Upper lobe of right lung (tissue), 1 donor: ENCODE measurements at regions not wholly inside any gene's neighbourhood (a gene's known extent, or its start where the extent isn't known, plus 50 kb on each side); places are given as distances from the start of the nearest gene placed in this dataset.

ENCODE experiments used
- ATAC-seq: fragments of 200-7000 bp; cut with Tn5 transposase; one replicate; pipeline ENCODE4 v1.9.1; 2020; ENCODE audit warnings: mild to moderate bottlenecking, moderate library complexity
- DNase-seq: peaks from one replicate; pipeline ENCODE4 v3.0.0-alpha.2; 2020
- H3K27ac ChIP-seq: fragments of 200-600 bp; one replicate; pipeline ENCODE4 v1.8.0; 2022
- H3K27me3 ChIP-seq: fragments of 200-600 bp; one replicate; pipeline ENCODE4 v1.8.0; 2022; ENCODE audit warnings: mild to moderate bottlenecking
- H3K36me3 ChIP-seq: fragments of 200-600 bp; one replicate; pipeline ENCODE4 v1.8.0; 2022
- H3K4me1 ChIP-seq: fragments of 200-600 bp; one replicate; pipeline ENCODE4 v1.8.0; 2022
- H3K4me3 ChIP-seq: fragments of 200-600 bp; one replicate; pipeline ENCODE4 v1.8.0; 2022; ENCODE audit warnings: mild to moderate bottlenecking
- H3K9me3 ChIP-seq: fragments of 200-600 bp; one replicate; pipeline ENCODE4 v1.8.0; 2022
- intact Hi-C: fragments of 100-400 bp; cut with DNase I; formaldehyde crosslinking; loops from one replicate; pipeline ENCODE4 v1.11.0; 2022
- TF ChIP-seq, protein P1 (sequence below): fragments of 200-600 bp; IDR thresholded peaks from one replicate; pipeline ENCODE4 v1.8.0; 2022; ENCODE audit warnings: antibody characterized with exemption
- donor health status: DM: no; HTN: yes; CAD: no; lungs with severe emphysema.

DNA sequence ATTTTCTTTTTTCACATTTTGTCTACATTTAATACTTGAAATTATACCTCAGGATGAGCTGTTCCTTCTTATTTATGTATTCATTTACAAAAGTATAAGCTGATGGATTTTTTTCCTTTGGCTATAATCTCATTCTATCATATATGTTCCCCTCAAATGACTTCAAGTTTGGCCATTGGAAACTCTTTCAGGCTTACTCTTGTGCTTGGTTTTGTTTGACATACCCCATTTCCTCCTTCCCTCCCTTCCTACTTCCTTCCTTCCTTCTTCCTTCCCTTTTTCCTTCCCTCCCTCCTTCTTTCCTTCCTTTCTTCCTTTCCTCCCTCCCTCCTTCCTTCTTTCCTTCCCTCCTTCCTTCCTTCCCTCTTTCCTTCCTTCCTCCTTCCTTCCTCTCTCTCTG lies 697.1 kb upstream of the ARPP21 start:
- DNase-seq, result no peak
- Histone ChIP-seq H3K27me3 (no peaks in the 10 kb centered on the region), H3K27ac (no peak overlapping the region), H3K36me3 (no peaks in the 10 kb centered on the region), H3K9me3 (no peaks in the 10 kb centered on the region), H3K4me1 (no peaks in the 10 kb centered on the region), H3K4me3 (no peak overlapping the region)
- intact Hi-C loops, result no loop called here
- no peak for ATAC-seq
- TF ChIP-seq, protein P1, sequence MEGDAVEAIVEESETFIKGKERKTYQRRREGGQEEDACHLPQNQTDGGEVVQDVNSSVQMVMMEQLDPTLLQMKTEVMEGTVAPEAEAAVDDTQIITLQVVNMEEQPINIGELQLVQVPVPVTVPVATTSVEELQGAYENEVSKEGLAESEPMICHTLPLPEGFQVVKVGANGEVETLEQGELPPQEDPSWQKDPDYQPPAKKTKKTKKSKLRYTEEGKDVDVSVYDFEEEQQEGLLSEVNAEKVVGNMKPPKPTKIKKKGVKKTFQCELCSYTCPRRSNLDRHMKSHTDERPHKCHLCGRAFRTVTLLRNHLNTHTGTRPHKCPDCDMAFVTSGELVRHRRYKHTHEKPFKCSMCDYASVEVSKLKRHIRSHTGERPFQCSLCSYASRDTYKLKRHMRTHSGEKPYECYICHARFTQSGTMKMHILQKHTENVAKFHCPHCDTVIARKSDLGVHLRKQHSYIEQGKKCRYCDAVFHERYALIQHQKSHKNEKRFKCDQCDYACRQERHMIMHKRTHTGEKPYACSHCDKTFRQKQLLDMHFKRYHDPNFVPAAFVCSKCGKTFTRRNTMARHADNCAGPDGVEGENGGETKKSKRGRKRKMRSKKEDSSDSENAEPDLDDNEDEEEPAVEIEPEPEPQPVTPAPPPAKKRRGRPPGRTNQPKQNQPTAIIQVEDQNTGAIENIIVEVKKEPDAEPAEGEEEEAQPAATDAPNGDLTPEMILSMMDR, result no peak

DNA sequence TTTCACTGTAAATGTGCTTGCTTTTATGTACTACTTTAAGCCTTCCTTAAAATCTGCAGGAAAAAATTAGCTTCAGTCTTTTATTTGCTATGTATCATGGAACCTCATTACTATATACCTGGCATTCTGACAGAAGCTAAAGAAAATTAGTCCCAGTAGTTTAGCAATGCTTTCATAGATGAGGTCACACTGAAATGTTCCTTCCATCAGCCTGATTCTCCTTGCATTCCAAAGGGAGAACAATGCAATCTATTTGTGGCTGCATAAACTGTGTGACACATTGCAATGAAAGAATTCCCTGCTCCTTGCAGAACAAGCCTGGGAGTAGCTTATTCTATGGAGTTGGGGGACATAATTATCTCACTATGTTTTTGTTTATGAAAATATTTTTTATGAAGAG lies 691.5 kb upstream of the ARPP21 start:
- H3K36me3 ChIP-seq, result no peaks in the 10 kb centered on the region
- no peaks in the 10 kb centered on the region for H3K27me3 ChIP-seq
- H3K27ac ChIP-seq, result no peak overlapping the region
- TF ChIP-seq, protein P1, result no peak
- intact Hi-C loops, result no loop called here
- H3K4me1 ChIP-seq, result no peaks in the 10 kb centered on the region
- no peaks in the 10 kb centered on the region for H3K9me3 ChIP-seq
- DNase-seq (no peak), ATAC-seq (no peak)
- no peak overlapping the region for H3K4me3 ChIP-seq

DNA sequence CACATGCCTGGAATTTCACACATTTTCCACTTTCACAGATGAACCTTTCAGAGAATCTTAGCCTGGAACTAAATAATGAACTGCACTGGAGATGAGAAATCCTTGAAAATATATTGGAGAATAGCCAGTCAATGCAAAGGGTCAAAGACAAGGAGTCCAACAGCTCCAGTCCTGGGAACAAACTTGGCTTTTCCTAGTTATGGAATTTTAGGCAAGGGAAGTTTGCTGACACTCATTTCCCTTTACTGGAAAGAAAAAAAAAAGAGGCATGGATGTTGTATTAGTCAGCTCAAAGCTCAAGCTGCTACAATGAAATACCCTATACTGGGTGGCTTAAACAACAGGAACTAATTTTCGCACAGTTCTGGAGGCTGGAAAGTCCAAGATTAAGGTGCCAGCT lies 690.8 kb upstream of the ARPP21 start:
- H3K36me3 ChIP-seq, result no peaks in the 10 kb centered on the region
- H3K4me3 ChIP-seq, result no peak overlapping the region
- TF ChIP-seq, protein P1, result no peak
- no peaks in the 10 kb centered on the region for H3K9me3 ChIP-seq
- intact Hi-C loops, result no loop called here
- no peak overlapping the region for H3K27ac ChIP-seq
- ATAC-seq (no peak), DNase-seq (no peak)
- no peaks in the 10 kb centered on the region for H3K27me3 ChIP-seq
- no peaks in the 10 kb centered on the region for H3K4me1 ChIP-seq

DNA sequence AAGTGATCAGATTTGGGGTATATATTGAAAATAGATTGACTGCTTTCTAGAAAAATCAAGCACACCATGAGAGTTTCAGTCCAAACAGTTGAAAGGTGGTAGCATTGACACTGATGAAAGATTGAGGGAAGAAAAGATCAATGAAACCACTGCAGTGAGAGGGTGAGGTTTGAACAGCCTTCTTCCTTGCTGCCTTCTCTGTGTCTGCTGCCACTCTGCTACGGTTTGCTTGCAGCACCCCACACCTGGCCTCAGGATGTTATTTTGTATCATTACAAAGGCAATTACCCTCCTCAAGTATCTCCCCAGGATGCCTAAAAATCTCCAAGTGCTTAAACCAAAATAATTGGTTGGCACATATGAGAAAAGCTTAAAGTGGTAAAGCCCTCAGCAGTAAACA lies 683.6 kb upstream of the ARPP21 start:
- TF ChIP-seq, protein P1, result no peak
- H3K36me3 ChIP-seq, result no peaks in the 10 kb centered on the region
- H3K4me1 ChIP-seq, result no peaks in the 10 kb centered on the region
- no peak overlapping the region for H3K4me3 ChIP-seq
- ATAC-seq (no peak), DNase-seq (no peak)
- no peaks in the 10 kb centered on the region for H3K27me3 ChIP-seq
- no peaks in the 10 kb centered on the region for H3K9me3 ChIP-seq
- H3K27ac ChIP-seq, result no peak overlapping the region
- intact Hi-C loops, result no loop called here

DNA sequence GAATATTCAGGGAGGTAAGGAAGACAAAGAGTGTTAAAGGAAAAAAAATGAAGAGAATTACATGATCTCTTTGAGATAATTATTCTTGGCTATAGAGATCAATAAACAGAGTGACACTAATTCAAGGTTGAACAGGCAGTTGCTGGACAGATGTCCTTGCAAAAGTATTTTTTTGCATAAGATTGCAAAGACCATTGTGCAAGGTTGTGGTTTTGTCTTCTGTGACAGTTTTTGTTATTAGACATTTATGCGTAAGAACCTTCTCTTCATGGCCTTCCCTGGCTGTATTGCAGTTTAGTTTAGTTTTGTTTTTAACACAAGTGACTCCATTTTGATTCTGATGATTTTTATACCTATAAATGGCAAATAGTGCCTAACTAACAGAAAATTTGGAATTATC lies 682.8 kb upstream of the ARPP21 start:
- no peak for DNase-seq
- intact Hi-C loops, result no loop called here
- Histone ChIP-seq H3K4me3 (no peak overlapping the region), H3K9me3 (no peaks in the 10 kb centered on the region), H3K27me3 (no peaks in the 10 kb centered on the region), H3K27ac (no peak overlapping the region), H3K36me3 (no peaks in the 10 kb centered on the region), H3K4me1 (no peaks in the 10 kb centered on the region)
- ATAC-seq, result no peak
- TF ChIP-seq, protein P1, result no peak

DNA sequence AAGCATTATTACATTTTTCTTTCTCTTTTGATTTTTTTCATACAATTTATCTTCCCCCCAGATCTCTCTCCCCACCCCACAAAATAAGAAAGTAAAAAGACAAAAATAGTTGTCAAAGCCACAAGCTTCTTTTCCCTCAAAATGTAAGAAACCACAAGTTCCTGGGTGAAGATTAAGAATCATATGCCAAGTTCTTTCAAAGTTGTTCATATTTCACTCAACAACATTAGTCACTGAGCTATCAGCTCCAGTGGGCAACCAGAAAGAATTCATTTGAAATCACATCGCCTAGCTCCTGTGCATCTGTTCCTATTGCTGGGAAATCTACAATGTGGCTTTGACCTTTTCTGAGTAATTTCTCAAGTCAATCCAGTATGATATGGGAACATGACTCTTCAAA lies 681.6 kb upstream of the ARPP21 start:
- no peaks in the 10 kb centered on the region for H3K27me3 ChIP-seq
- no peak for ATAC-seq
- H3K4me3 ChIP-seq, result no peak overlapping the region
- H3K9me3 ChIP-seq, result no peaks in the 10 kb centered on the region
- H3K4me1 ChIP-seq, result no peaks in the 10 kb centered on the region
- no peaks in the 10 kb centered on the region for H3K36me3 ChIP-seq
- intact Hi-C loops, result no loop called here
- TF ChIP-seq, protein P1, result no peak
- no peak for DNase-seq
- H3K27ac ChIP-seq, result no peak overlapping the region
